ENCODE measurements at regions not wholly inside any gene's neighbourhood (a gene's known extent, or its start where the extent isn't known, plus 50 kb on each side); places are given as distances from the start of the nearest gene placed in this dataset.

GRCh38 chr2:79368116-79368630 is 144.7 kb upstream of the CTNNA2 start:
- H4K20me1 ChIP-seq = no peaks in the 10 kb centered on the region
- no peak overlapping the region for H3K4me2 ChIP-seq
- no peak overlapping the region for H3K27ac ChIP-seq
- H3K9ac ChIP-seq = no peak overlapping the region
- H3K27me3 ChIP-seq = no peaks in the 10 kb centered on the region
- H3K9me3 ChIP-seq = no peaks in the 10 kb centered on the region
- H3K4me3 ChIP-seq = no peak overlapping the region
- no peaks in the 10 kb centered on the region for H3K4me1 ChIP-seq
- TF ChIP-seq Cebpa-rat (IDR thresholded peaks at IDR 0.05) = no peak
- H3K36me3 ChIP-seq = no peaks in the 10 kb centered on the region

DNA sequence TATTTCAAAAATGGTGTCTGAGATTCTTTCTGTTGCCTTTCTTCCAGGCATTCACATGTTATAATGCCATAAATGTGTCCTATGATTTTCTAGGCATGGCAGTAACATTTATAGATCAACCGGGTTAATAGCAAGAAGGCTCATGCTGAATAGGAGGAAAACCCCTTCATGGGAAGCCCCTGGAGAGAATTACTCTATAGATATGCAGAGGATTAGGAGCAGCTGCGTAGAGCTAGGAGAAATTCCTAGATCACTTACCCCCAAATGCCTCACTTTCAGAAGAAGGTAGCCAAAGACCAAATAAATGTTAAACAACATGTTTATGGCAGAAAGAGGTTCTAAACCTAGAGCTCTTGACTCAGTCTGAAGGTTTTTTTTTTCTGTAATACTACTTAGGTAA is 153.4 kb upstream of the CTNNA2 start:
- H3K27ac ChIP-seq = no peak overlapping the region
- H3K4me2 ChIP-seq = no peak overlapping the region
- no peaks in the 10 kb centered on the region for H3K4me1 ChIP-seq
- H3K9me3 ChIP-seq = no peaks in the 10 kb centered on the region
- no peak for TF ChIP-seq Cebpa-rat (IDR thresholded peaks at IDR 0.05)
- no peaks in the 10 kb centered on the region for H4K20me1 ChIP-seq
- no peaks in the 10 kb centered on the region for H3K27me3 ChIP-seq
- H3K4me3 ChIP-seq = no peak overlapping the region
- H3K36me3 ChIP-seq = no peaks in the 10 kb centered on the region
- H3K9ac ChIP-seq = no peak overlapping the region

DNA sequence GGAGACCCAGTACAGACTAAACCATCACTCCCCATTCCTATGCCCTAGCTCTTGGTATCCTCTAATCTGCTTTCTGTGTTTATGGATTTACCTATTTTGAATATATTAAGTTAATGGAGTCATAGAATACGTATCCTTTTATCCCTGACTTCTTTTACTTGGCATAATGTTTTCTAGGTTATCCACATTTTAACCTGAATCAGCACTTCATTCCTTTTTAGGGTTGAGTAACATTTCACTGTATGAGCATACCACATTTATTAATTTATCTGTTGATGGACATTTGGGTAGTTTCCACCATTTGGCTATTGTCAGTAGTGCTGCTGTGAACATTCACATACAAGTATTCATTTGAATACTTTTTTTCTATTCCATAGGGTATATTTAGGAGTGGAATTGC is 157.3 kb upstream of the CTNNA2 start:
- Histone ChIP-seq H3K36me3 (no peaks in the 10 kb centered on the region), H3K4me1 (no peaks in the 10 kb centered on the region), H3K9ac (no peak overlapping the region), H4K20me1 (no peaks in the 10 kb centered on the region), H3K27me3 (no peaks in the 10 kb centered on the region), H3K4me3 (no peak overlapping the region), H3K27ac (no peak overlapping the region), H3K9me3 (no peaks in the 10 kb centered on the region), H3K4me2 (no peak overlapping the region)
- TF ChIP-seq Cebpa-rat (IDR thresholded peaks at IDR 0.05) = no peak

DNA sequence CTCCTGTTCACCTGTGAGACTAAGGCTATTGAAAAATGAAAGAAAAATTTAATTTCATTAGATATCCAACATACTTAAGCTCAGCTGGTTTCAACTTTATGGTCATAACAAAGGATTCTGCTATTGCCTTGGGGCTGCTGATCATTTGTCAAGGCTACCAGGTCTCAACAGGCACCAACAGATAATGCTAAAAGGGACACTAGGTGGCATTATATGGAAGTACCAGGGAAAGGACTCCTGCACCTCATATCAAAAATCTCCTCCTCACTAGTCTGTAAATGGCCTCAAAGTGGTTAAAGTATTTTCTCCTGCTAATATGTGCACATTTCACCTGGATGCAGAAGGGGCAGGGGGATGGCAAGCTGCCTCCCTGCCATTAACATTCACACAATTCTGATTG is 167.9 kb upstream of the REG3A start:
- no peak overlapping the region for H3K27ac ChIP-seq
- no peaks in the 10 kb centered on the region for H3K27me3 ChIP-seq
- H3K36me3 ChIP-seq = no peaks in the 10 kb centered on the region
- no peaks in the 10 kb centered on the region for H3K4me1 ChIP-seq
- no peak overlapping the region for H3K4me3 ChIP-seq
- H3K9me3 ChIP-seq = no peaks in the 10 kb centered on the region
- no peak overlapping the region for H3K9ac ChIP-seq
- no peaks in the 10 kb centered on the region for H4K20me1 ChIP-seq
- H3K4me2 ChIP-seq = no peak overlapping the region
- no peak for TF ChIP-seq Cebpa-rat (IDR thresholded peaks at IDR 0.05)

GRCh38 chr2:79320871-79321270 is 161.3 kb upstream of the REG3A start:
- no peak overlapping the region for H3K9ac ChIP-seq
- H4K20me1 ChIP-seq = no peaks in the 10 kb centered on the region
- H3K4me3 ChIP-seq = no peak overlapping the region
- no peaks in the 10 kb centered on the region for H3K36me3 ChIP-seq
- no peak overlapping the region for H3K27ac ChIP-seq
- no peaks in the 10 kb centered on the region for H3K9me3 ChIP-seq
- H3K4me1 ChIP-seq = no peaks in the 10 kb centered on the region
- no peak; the same call in 1 of the 2 replicates for TF ChIP-seq Cebpa-rat (IDR thresholded peaks at IDR 0.05)
- H3K4me2 ChIP-seq = no peak overlapping the region
- H3K27me3 ChIP-seq = no peaks in the 10 kb centered on the region

DNA sequence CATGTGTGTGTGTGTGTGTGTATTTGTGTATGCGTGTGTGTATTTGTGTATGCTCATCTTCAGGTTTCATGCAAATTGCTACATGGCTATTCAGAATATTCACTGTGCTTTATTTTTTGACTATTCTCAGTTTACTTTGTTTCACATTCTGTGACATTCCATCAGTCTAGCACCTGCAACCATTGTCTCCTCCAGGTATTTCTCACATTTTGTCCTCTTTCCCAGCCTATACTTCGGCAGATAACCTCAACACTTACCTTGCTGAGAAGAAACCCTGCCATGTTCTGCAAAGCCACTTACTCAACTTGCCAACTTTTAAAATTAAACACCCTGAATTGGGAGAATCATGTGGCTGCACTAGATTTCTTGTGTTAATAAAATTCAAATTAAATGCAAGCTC is 135.4 kb upstream of the REG3A start:
- Histone ChIP-seq H3K4me3 (no peak overlapping the region), H3K27ac (no peak overlapping the region)

DNA sequence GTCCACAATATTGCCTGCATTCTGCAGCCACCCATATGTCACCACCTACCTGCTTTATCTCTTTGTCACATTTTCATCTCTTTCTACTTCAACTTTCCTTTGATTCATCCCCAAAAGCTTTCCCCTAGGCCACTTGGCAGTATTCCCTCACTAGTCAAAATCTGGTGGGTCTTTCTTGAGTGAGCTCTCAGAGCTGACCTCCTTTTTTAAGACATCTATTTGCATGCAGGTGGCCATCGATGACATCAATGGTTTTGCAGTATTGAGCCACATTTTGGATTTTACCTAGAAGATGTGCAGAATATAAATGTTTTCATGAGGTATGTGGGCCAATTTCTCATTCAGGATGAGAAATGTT is 133.4 kb upstream of the REG3A start:
- Histone ChIP-seq H3K4me2 (no peak overlapping the region), H3K27me3 (no peaks in the 10 kb centered on the region), H3K4me3 (no peak overlapping the region), H3K9ac (no peak overlapping the region), H3K27ac (no peak overlapping the region), H3K36me3 (no peaks in the 10 kb centered on the region), H3K9me3 (no peaks in the 10 kb centered on the region), H3K4me1 (no peaks in the 10 kb centered on the region), H4K20me1 (no peaks in the 10 kb centered on the region)
- no peak for TF ChIP-seq Cebpa-rat (IDR thresholded peaks at IDR 0.05)

More for the DNA sequence above, 135.4 kb upstream of the REG3A start:
- TF ChIP-seq Cebpa-rat (IDR thresholded peaks at IDR 0.05) = no peak
- Histone ChIP-seq H3K4me2 (no peak overlapping the region), H4K20me1 (no peaks in the 10 kb centered on the region), H3K36me3 (no peaks in the 10 kb centered on the region), H3K9ac (no peak overlapping the region), H3K4me1 (no peaks in the 10 kb centered on the region), H3K9me3 (no peaks in the 10 kb centered on the region), H3K27me3 (no peaks in the 10 kb centered on the region)

- no peaks in the 10 kb centered on the region for H4K20me1 ChIP-seq
- no peak overlapping the region for H3K9ac ChIP-seq
- TF ChIP-seq Cebpa-rat (IDR thresholded peaks at IDR 0.05) = no peak
- H3K4me3 ChIP-seq = no peak overlapping the region
- no peaks in the 10 kb centered on the region for H3K27me3 ChIP-seq
- no peak overlapping the region for H3K27ac ChIP-seq
- no peaks in the 10 kb centered on the region for H3K4me1 ChIP-seq
- H3K4me2 ChIP-seq = no peak overlapping the region
- no peaks in the 10 kb centered on the region for H3K9me3 ChIP-seq
- H3K36me3 ChIP-seq = no peaks in the 10 kb centered on the region
Observed at GRCh38 chr2:79292239-79292957, 132.8 kb upstream of the REG3A start.

GRCh38 chr2:79275863-79276262 is 116.3 kb upstream of the REG3A start:
- H3K9me3 ChIP-seq = peaks cover 11% of the 10 kb centered on the region; the same call in 1 of the 2 replicates
- no peak overlapping the region for H3K4me3 ChIP-seq
- no peak overlapping the region for H3K27ac ChIP-seq
- H3K36me3 ChIP-seq = no peaks in the 10 kb centered on the region
- no peaks in the 10 kb centered on the region for H3K4me1 ChIP-seq
- H3K4me2 ChIP-seq = no peak overlapping the region
- no peaks in the 10 kb centered on the region for H3K27me3 ChIP-seq
- no peaks in the 10 kb centered on the region for H4K20me1 ChIP-seq
- TF ChIP-seq Cebpa-rat (IDR thresholded peaks at IDR 0.05) = no peak
- H3K9ac ChIP-seq = no peak overlapping the region

DNA sequence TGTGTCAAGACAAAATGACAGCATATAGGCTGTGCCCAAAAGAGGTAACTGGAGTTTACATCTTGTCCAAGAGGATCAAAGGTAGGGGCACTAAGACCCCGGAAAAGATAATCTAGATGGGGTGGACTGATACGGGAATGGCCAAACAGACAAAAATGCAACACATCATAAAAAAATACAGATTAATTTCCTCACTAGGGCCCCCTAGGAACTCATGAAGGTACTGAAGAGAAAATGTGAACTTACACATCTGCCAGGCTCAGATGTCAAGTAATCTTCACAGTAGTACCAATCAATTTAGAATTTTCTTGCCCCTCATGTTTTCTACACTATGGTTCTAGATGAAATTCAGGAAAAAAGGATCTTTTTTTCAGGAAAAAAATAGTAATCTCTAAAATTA is 115.6 kb upstream of the REG3A start:
- Histone ChIP-seq H3K4me2 (no peak overlapping the region), H3K9me3 (peaks cover 11% of the 10 kb centered on the region; the same call in 1 of the 2 replicates), H4K20me1 (no peaks in the 10 kb centered on the region), H3K36me3 (no peaks in the 10 kb centered on the region), H3K4me3 (no peak overlapping the region), H3K4me1 (no peaks in the 10 kb centered on the region), H3K9ac (no peak overlapping the region), H3K27ac (no peak overlapping the region), H3K27me3 (no peaks in the 10 kb centered on the region)
- no peak for TF ChIP-seq Cebpa-rat (IDR thresholded peaks at IDR 0.05)

All from BLaER1 (cell line).